NOMO-1 treated with dmso at 0.1 percent for 144 hours (cell line): ENCODE measurements at regions not wholly inside any gene's neighbourhood (a gene's known extent, or its start where the extent isn't known, plus 50 kb on each side); places are given as distances from the start of the nearest gene placed in this dataset.

Experiments used
- DNase-seq: peaks from one replicate; lab custom pipeline; 2025; ENCODE audit not compliant: unreplicated experiment; lab: John Stamatoyannopoulos, UW

GRCh38 chr4:123092586-123092985 lies 170.2 kb upstream of the NUDT6 start:
- DNase-seq: no peak

GRCh38 chr4:123093236-123093635 lies 170.8 kb upstream of the NUDT6 start:
- no peak for DNase-seq

- DNase-seq: peak; percentile 6
Measured at GRCh38 chr4:123096038-123096437, 173.6 kb upstream of the NUDT6 start.

- DNase-seq: no peak
Measured at GRCh38 chr4:123102897-123103471, 180.6 kb upstream of the NUDT6 start.

GRCh38 chr4:123104310-123105025 lies 182.1 kb upstream of the NUDT6 start:
- DNase-seq: no peak

GRCh38 chr4:123105026-123105420 lies 182.6 kb upstream of the NUDT6 start:
- no peak for DNase-seq

GRCh38 chr4:123106747-123107146 lies 184.3 kb upstream of the NUDT6 start:
- no peak for DNase-seq

GRCh38 chr4:123107444-123108252 lies 185.3 kb upstream of the NUDT6 start:
- no peak for DNase-seq

GRCh38 chr4:123109139-123109538 lies 186.7 kb upstream of the NUDT6 start:
- no peak for DNase-seq

GRCh38 chr4:123110147-123110546 lies 187.8 kb upstream of the NUDT6 start:
- no peak for DNase-seq

GRCh38 chr4:123110685-123111084 lies 188.3 kb upstream of the NUDT6 start:
- DNase-seq: no peak

- DNase-seq: no peak
Measured at GRCh38 chr4:123113155-123113554, 190.8 kb upstream of the NUDT6 start.

GRCh38 chr4:123114084-123114914 lies 191.9 kb upstream of the NUDT6 start:
- no peak for DNase-seq

- no peak for DNase-seq
Measured at GRCh38 chr4:123114915-123115756, 192.7 kb upstream of the NUDT6 start.

GRCh38 chr4:123116412-123116811 lies 194.0 kb upstream of the NUDT6 start:
- DNase-seq: no peak

GRCh38 chr4:123120473-123120872 lies 198.1 kb upstream of the NUDT6 start:
- DNase-seq: no peak

GRCh38 chr4:123121241-123121907 lies 199.0 kb upstream of the NUDT6 start:
- DNase-seq: no peak

GRCh38 chr4:123125477-123125876 lies 203.1 kb upstream of the NUDT6 start:
- no peak for DNase-seq

- no peak for DNase-seq
Measured at GRCh38 chr4:123127218-123127617, 204.8 kb upstream of the NUDT6 start.

GRCh38 chr4:123127875-123128274 lies 205.5 kb upstream of the NUDT6 start:
- no peak for DNase-seq
